ENCODE measurements at regions not wholly inside any gene's neighbourhood (a gene's known extent, or its start where the extent isn't known, plus 50 kb on each side); places are given as distances from the start of the nearest gene placed in this dataset.

DNA sequence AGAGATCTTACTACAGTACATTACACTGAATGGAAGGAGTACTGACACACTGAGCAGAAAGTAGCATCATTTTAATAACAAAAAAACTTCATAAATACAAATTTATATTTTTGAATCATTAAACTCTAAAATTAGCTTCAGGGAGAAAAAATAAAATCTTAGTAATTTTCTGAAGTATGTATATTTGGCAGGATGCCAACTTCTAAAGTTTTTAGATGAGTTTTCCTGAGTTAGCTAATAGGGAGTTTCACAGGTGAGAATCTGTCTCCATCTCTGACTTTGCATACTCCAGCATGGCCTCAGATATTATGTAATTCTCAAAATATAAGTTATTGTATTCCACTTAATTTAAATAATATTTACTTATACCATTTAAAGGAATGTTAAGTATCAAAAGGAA is 673.2 kb upstream of the PCDH15 start:
- TF ChIP-seq POLR2A (IDR thresholded peaks at IDR 0.05) = no peak
- TF ChIP-seq, protein P1, sequence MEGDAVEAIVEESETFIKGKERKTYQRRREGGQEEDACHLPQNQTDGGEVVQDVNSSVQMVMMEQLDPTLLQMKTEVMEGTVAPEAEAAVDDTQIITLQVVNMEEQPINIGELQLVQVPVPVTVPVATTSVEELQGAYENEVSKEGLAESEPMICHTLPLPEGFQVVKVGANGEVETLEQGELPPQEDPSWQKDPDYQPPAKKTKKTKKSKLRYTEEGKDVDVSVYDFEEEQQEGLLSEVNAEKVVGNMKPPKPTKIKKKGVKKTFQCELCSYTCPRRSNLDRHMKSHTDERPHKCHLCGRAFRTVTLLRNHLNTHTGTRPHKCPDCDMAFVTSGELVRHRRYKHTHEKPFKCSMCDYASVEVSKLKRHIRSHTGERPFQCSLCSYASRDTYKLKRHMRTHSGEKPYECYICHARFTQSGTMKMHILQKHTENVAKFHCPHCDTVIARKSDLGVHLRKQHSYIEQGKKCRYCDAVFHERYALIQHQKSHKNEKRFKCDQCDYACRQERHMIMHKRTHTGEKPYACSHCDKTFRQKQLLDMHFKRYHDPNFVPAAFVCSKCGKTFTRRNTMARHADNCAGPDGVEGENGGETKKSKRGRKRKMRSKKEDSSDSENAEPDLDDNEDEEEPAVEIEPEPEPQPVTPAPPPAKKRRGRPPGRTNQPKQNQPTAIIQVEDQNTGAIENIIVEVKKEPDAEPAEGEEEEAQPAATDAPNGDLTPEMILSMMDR (IDR thresholded peaks at IDR 0.05) = no peak
- TF ChIP-seq EP300 (IDR thresholded peaks at IDR 0.05; ENCODE audit: low read depth) = no peak
